SK-N-SH treated with all-trans-retinoic acid at 6 μM for 48 hours (cell line): ENCODE measurements at regions not wholly inside any gene's neighbourhood (a gene's known extent, or its start where the extent isn't known, plus 50 kb on each side); places are given as distances from the start of the nearest gene placed in this dataset.

Experiments
- ATAC-seq: fragments of 200-7000 bp; cut with Tn5 transposase; 3 replicates; pipeline ENCODE4 v1.9.1; 2020; ENCODE audit warnings: mild to moderate bottlenecking, moderate library complexity
- ARNTL ChIP-seq: fragments of 450-650 bp; formaldehyde crosslinking; IDR thresholded peaks from 2 replicates; pipeline ENCODE4 v1.5.0; 2020; ENCODE audit warnings: low read depth, mild to moderate bottlenecking, moderate library complexity, borderline replicate concordance
- BACH2 ChIP-seq: fragments of 250-450 bp; sonication (Bioruptor Pico); IDR thresholded peaks from 2 replicates; pipeline ENCODE4 v1.9.0; 2021; ENCODE audit warnings: mild to moderate bottlenecking, borderline replicate concordance
- CSDC2 ChIP-seq: fragments of 250-450 bp; sonication (Bioruptor Pico); IDR thresholded peaks from 2 replicates; pipeline ENCODE4 v1.5.0; 2020; ENCODE audit warnings: mild to moderate bottlenecking, moderate library complexity
- ESRRG ChIP-seq: fragments of 250-450 bp; sonication (Bioruptor Pico); IDR thresholded peaks from 2 replicates; pipeline ENCODE4 v1.6.1; 2021; ENCODE audit warnings: mild to moderate bottlenecking
- GLIS3 ChIP-seq: fragments of 250-450 bp; sonication (Bioruptor Pico); IDR thresholded peaks from 2 replicates; pipeline ENCODE4 v1.5.0; 2020; ENCODE audit warnings: mild to moderate bottlenecking, moderate library complexity
- ISL1 ChIP-seq: fragments of 250-450 bp; sonication (Bioruptor Pico); IDR thresholded peaks from 2 replicates; pipeline ENCODE4 v2.1.2; 2022; ENCODE audit warnings: mild to moderate bottlenecking, moderate library complexity
- OSR1 ChIP-seq: fragments of 250-450 bp; sonication (Bioruptor Pico); IDR thresholded peaks from 2 replicates; pipeline ENCODE4 v1.8.0; 2022; ENCODE audit warnings: moderate library complexity, mild to moderate bottlenecking, inconsistent platforms
- PPARA ChIP-seq: fragments of 250-450 bp; sonication (Bioruptor Pico); IDR thresholded peaks from 2 replicates; pipeline ENCODE4 v1.5.0; 2020; ENCODE audit warnings: mild to moderate bottlenecking, borderline replicate concordance
- RARB ChIP-seq: fragments of 250-450 bp; sonication (Bioruptor Pico); IDR thresholded peaks from 2 replicates; pipeline ENCODE4 v1.8.0; 2021; ENCODE audit warnings: mild to moderate bottlenecking, moderate library complexity
- SNAI2 ChIP-seq: fragments of 250-450 bp; sonication (Bioruptor Pico); IDR thresholded peaks from 2 replicates; pipeline ENCODE4 v1.5.0; 2020; ENCODE audit warnings: mild to moderate bottlenecking, moderate library complexity
- TCF4 ChIP-seq: fragments of 250-450 bp; sonication (Bioruptor Pico); IDR thresholded peaks from 2 replicates; pipeline ENCODE4 v1.8.0; 2021; ENCODE audit warnings: mild to moderate bottlenecking, moderate library complexity, borderline replicate concordance
- TOX ChIP-seq: fragments of 250-450 bp; sonication (Bioruptor Pico); IDR thresholded peaks from 2 replicates; pipeline ENCODE4 v1.8.0; 2021; ENCODE audit warnings: mild to moderate bottlenecking, moderate library complexity, borderline replicate concordance
- ZC3H10 ChIP-seq: fragments of 250-450 bp; sonication (Bioruptor Pico); IDR thresholded peaks from 2 replicates; pipeline ENCODE4 v1.5.1; 2021; ENCODE audit warnings: mild to moderate bottlenecking, moderate library complexity
- ZFP3 ChIP-seq: fragments of 250-450 bp; sonication (Bioruptor Pico); IDR thresholded peaks from 2 replicates; pipeline ENCODE4 v1.5.0; 2020; ENCODE audit warnings: mild to moderate bottlenecking, moderate library complexity
- ZFP30 ChIP-seq: fragments of 450-650 bp; formaldehyde crosslinking; IDR thresholded peaks from 2 replicates; pipeline ENCODE4 v1.5.0; 2022; ENCODE audit warnings: mild to moderate bottlenecking, moderate library complexity
- ZNF565 ChIP-seq: fragments of 450-650 bp; formaldehyde crosslinking; conservative IDR thresholded peaks from 2 replicates; pipeline ENCODE4 v1.5.0; 2020; ENCODE audit warnings: low read depth, mild to moderate bottlenecking, moderate library complexity
- ZNF70 ChIP-seq: fragments of 450-650 bp; formaldehyde crosslinking; IDR thresholded peaks from 2 replicates; pipeline ENCODE4 v1.5.0; 2020; ENCODE audit warnings: mild to moderate bottlenecking, moderate library complexity
- ZNF8 ChIP-seq: fragments of 450-650 bp; formaldehyde crosslinking; IDR thresholded peaks from 2 replicates; pipeline ENCODE4 v1.5.0; 2020; ENCODE audit warnings: mild to moderate bottlenecking, moderate library complexity
- TF ChIP-seq, protein P1 (sequence below): fragments of 250-450 bp; sonication (Bioruptor Pico); IDR thresholded peaks from 2 replicates; pipeline ENCODE4 v1.8.0; 2020; ENCODE audit warnings: mild to moderate bottlenecking, moderate library complexity, borderline replicate concordance
- TF ChIP-seq, protein P2 (sequence below): fragments of 250-450 bp; sonication (Bioruptor Pico); IDR thresholded peaks from 2 replicates; pipeline ENCODE4 v1.5.0; 2020; ENCODE audit warnings: mild to moderate bottlenecking, moderate library complexity
- TF ChIP-seq, protein P3 (sequence below): fragments of 250-450 bp; sonication (Bioruptor Pico); IDR thresholded peaks from 2 replicates; pipeline ENCODE4 v1.8.0; 2021; ENCODE audit warnings: low read depth, mild to moderate bottlenecking, moderate library complexity, borderline replicate concordance
- TF ChIP-seq, protein P4 (sequence below): fragments of 250-450 bp; sonication (Bioruptor Pico); IDR thresholded peaks from 2 replicates; pipeline ENCODE4 v1.5.1; 2021; ENCODE audit warnings: mild to moderate bottlenecking, moderate library complexity
- TF ChIP-seq, protein P5 (sequence below): fragments of 250-450 bp; sonication (Bioruptor Pico); IDR thresholded peaks from 2 replicates; pipeline ENCODE4 v1.5.1; 2020; ENCODE audit warnings: low read depth, mild to moderate bottlenecking, moderate library complexity

DNA sequence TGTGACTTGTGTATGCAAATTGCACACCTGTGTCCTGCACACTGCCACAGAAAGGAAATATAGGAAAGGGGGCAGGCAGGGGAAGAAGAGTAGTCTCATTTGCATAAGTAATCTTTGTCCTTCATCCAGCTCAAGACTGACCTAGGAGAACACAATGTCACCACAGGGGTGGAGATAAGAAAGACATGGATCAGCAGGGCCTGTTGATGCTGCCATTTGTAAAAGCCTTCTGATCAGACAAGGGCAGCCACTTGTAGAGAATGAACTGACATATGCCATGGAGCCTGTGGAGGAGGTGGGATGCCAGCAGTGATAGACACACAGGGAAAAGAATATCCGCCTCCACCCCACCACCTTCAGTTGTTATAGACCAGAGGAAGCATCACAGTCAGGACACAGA, 528.9 kb downstream of the HTR7 start (continued):
- TF ChIP-seq ZNF565 (CRISPR knock-in tag) (no peak), ARNTL (CRISPR knock-in tag) (no peak)
- TF ChIP-seq, protein P1, sequence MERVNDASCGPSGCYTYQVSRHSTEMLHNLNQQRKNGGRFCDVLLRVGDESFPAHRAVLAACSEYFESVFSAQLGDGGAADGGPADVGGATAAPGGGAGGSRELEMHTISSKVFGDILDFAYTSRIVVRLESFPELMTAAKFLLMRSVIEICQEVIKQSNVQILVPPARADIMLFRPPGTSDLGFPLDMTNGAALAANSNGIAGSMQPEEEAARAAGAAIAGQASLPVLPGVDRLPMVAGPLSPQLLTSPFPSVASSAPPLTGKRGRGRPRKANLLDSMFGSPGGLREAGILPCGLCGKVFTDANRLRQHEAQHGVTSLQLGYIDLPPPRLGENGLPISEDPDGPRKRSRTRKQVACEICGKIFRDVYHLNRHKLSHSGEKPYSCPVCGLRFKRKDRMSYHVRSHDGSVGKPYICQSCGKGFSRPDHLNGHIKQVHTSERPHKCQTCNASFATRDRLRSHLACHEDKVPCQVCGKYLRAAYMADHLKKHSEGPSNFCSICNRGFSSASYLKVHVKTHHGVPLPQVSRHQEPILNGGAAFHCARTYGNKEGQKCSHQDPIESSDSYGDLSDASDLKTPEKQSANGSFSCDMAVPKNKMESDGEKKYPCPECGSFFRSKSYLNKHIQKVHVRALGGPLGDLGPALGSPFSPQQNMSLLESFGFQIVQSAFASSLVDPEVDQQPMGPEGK (CRISPR knock-in tag) = no peak

DNA sequence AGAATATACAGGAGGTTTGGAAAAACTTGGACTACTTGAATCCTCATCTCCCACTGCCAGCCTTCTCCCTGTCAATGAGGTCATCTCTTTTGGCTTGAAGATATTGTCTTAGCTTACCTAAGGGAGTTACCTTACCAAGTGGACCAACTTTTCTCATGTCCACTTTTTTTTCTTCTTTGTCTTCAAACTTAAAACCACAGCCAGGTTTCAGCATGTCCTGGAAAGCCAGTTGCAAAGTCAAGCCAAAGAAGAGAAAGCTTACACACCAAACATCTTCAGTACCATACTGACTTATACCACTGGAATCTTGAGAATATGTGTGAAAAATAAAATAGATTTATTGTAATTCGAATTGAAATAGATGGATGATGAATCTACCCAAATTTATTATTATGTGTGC, 520.5 kb downstream of the HTR7 start:
- no peak for ATAC-seq
- TF ChIP-seq ZC3H10 (CRISPR knock-in tag) (no peak), ZNF565 (CRISPR knock-in tag) (no peak), ZFP3 (CRISPR knock-in tag) (no peak), GLIS3 (no peak), CSDC2 (CRISPR knock-in tag) (no peak), BACH2 (CRISPR knock-in tag) (no peak), RARB (CRISPR knock-in tag) (no peak), TOX (CRISPR knock-in tag) (no peak), ZNF70 (CRISPR knock-in tag) (no peak), SNAI2 (CRISPR knock-in tag) (no peak), TCF4 (no peak), ZNF8 (CRISPR knock-in tag) (no peak), PPARA (CRISPR knock-in tag) (no peak), OSR1 (CRISPR knock-in tag) (no peak), ARNTL (CRISPR knock-in tag) (no peak), ESRRG (CRISPR knock-in tag) (no peak)
- TF ChIP-seq, protein P1 (CRISPR knock-in tag) = no peak
- TF ChIP-seq, protein P2, sequence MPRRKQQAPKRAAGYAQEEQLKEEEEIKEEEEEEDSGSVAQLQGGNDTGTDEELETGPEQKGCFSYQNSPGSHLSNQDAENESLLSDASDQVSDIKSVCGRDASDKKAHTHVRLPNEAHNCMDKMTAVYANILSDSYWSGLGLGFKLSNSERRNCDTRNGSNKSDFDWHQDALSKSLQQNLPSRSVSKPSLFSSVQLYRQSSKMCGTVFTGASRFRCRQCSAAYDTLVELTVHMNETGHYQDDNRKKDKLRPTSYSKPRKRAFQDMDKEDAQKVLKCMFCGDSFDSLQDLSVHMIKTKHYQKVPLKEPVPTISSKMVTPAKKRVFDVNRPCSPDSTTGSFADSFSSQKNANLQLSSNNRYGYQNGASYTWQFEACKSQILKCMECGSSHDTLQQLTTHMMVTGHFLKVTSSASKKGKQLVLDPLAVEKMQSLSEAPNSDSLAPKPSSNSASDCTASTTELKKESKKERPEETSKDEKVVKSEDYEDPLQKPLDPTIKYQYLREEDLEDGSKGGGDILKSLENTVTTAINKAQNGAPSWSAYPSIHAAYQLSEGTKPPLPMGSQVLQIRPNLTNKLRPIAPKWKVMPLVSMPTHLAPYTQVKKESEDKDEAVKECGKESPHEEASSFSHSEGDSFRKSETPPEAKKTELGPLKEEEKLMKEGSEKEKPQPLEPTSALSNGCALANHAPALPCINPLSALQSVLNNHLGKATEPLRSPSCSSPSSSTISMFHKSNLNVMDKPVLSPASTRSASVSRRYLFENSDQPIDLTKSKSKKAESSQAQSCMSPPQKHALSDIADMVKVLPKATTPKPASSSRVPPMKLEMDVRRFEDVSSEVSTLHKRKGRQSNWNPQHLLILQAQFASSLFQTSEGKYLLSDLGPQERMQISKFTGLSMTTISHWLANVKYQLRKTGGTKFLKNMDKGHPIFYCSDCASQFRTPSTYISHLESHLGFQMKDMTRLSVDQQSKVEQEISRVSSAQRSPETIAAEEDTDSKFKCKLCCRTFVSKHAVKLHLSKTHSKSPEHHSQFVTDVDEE (CRISPR knock-in tag) = no peak
- TF ChIP-seq, protein P3, sequence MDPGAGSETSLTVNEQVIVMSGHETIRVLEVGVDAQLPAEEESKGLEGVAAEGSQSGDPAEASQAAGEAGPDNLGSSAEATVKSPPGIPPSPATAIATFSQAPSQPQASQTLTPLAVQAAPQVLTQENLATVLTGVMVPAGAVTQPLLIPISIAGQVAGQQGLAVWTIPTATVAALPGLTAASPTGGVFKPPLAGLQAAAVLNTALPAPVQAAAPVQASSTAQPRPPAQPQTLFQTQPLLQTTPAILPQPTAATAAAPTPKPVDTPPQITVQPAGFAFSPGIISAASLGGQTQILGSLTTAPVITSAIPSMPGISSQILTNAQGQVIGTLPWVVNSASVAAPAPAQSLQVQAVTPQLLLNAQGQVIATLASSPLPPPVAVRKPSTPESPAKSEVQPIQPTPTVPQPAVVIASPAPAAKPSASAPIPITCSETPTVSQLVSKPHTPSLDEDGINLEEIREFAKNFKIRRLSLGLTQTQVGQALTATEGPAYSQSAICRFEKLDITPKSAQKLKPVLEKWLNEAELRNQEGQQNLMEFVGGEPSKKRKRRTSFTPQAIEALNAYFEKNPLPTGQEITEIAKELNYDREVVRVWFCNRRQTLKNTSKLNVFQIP (CRISPR knock-in tag) = no peak
- TF ChIP-seq, protein P4, sequence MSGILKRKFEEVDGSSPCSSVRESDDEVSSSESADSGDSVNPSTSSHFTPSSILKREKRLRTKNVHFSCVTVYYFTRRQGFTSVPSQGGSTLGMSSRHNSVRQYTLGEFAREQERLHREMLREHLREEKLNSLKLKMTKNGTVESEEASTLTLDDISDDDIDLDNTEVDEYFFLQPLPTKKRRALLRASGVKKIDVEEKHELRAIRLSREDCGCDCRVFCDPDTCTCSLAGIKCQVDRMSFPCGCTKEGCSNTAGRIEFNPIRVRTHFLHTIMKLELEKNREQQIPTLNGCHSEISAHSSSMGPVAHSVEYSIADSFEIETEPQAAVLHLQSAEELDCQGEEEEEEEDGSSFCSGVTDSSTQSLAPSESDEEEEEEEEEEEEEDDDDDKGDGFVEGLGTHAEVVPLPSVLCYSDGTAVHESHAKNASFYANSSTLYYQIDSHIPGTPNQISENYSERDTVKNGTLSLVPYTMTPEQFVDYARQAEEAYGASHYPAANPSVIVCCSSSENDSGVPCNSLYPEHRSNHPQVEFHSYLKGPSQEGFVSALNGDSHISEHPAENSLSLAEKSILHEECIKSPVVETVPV (CRISPR knock-in tag) = no peak

DNA sequence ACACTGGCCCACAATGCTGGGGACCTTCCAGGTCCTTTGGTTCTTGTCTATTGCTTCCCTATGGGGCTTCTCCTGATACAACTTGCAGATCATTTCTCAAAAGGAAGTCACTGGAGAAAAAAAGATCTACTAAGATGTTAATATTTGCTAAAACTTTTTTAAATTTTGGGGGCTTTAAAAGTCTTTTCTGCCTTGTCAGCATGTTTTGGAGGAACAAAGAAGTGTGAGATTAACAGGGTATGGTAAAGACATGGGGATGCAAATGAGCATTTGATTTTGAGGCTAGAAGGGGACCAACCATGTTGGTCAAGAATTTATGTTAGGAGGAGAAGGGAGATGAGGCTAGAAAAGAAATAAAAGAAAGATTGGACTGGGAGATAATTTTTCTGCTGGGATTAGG, 515.4 kb downstream of the HTR7 start:
- no peak for ATAC-seq

More for the DNA sequence above, 515.4 kb downstream of the HTR7 start:
- no peak for TF ChIP-seq ISL1 (CRISPR knock-in tag)
- TF ChIP-seq CSDC2 (CRISPR knock-in tag) = no peak
- no peak for TF ChIP-seq PPARA (CRISPR knock-in tag)
- no peak for TF ChIP-seq RARB (CRISPR knock-in tag)
- TF ChIP-seq, protein P5, sequence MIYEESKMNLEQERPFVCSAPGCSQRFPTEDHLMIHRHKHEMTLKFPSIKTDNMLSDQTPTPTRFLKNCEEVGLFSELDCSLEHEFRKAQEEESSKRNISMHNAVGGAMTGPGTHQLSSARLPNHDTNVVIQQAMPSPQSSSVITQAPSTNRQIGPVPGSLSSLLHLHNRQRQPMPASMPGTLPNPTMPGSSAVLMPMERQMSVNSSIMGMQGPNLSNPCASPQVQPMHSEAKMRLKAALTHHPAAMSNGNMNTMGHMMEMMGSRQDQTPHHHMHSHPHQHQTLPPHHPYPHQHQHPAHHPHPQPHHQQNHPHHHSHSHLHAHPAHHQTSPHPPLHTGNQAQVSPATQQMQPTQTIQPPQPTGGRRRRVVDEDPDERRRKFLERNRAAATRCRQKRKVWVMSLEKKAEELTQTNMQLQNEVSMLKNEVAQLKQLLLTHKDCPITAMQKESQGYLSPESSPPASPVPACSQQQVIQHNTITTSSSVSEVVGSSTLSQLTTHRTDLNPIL (CRISPR knock-in tag) = no peak
- no peak for TF ChIP-seq ESRRG (CRISPR knock-in tag)
- TF ChIP-seq OSR1 (CRISPR knock-in tag) = no peak
- no peak for TF ChIP-seq ZFP30 (CRISPR knock-in tag)
- TF ChIP-seq, protein P1 (CRISPR knock-in tag) = no peak
- TF ChIP-seq GLIS3 = no peak
- TF ChIP-seq TCF4 = no peak
- no peak for TF ChIP-seq TOX (CRISPR knock-in tag)
- TF ChIP-seq ZNF8 (CRISPR knock-in tag) = no peak
- TF ChIP-seq ZFP3 (CRISPR knock-in tag) = no peak
- no peak for TF ChIP-seq ZNF565 (CRISPR knock-in tag)
- TF ChIP-seq, protein P4 (CRISPR knock-in tag) = no peak
